ENCODE measurements at regions not wholly inside any gene's neighbourhood (a gene's known extent, or its start where the extent isn't known, plus 50 kb on each side); places are given as distances from the start of the nearest gene placed in this dataset.

GRCh38 chr6:77145244-77145643 is 318.0 kb downstream of the HTR1B start:
- Histone ChIP-seq H3K4me2 (ENCODE audit: low read length) (no peak overlapping the region), H3K27ac (ENCODE audit: low read length) (no peak overlapping the region), H2AFZ (ENCODE audit: low read depth, low read length) (no peak overlapping the region), H3K4me1 (ENCODE audit: low read length) (no peaks in the 10 kb centered on the region), H3K9ac (ENCODE audit: low read length) (no peak overlapping the region), H3K79me2 (ENCODE audit: low read length) (no peaks in the 10 kb centered on the region), H3K4me3 (ENCODE audit: low read length) (no peak overlapping the region), H3K36me3 (replicated peaks; ENCODE audit: low read depth, low read length) (no peaks in the 10 kb centered on the region), H3K27me3 (ENCODE audit: low read depth, low read length) (no peaks in the 10 kb centered on the region), H4K20me1 (ENCODE audit: insufficient read depth, low read length) (no peaks in the 10 kb centered on the region), H3K9me3 (ENCODE audit: insufficient read depth, low read length) (no peaks in the 10 kb centered on the region)
- TF ChIP-seq EZH2phosphoT487 (IDR thresholded peaks at IDR 0.05; ENCODE audit: low read depth) (no peak), CTCF (IDR thresholded peaks at IDR 0.05; ENCODE audit: low read depth, low read length) (no peak)

- H3K9ac ChIP-seq (ENCODE audit: low read length): no peak overlapping the region
- H3K36me3 ChIP-seq (replicated peaks; ENCODE audit: low read depth, low read length): no peaks in the 10 kb centered on the region
- no peaks in the 10 kb centered on the region for H4K20me1 ChIP-seq (ENCODE audit: insufficient read depth, low read length)
- H2AFZ ChIP-seq (ENCODE audit: low read depth, low read length): no peak overlapping the region
- TF ChIP-seq CTCF (IDR thresholded peaks at IDR 0.05; ENCODE audit: low read depth, low read length) (no peak), EZH2phosphoT487 (IDR thresholded peaks at IDR 0.05; ENCODE audit: low read depth) (no peak)
- no peaks in the 10 kb centered on the region for H3K9me3 ChIP-seq (ENCODE audit: insufficient read depth, low read length)
- H3K4me2 ChIP-seq (ENCODE audit: low read length): no peak overlapping the region
- H3K79me2 ChIP-seq (ENCODE audit: low read length): no peaks in the 10 kb centered on the region
- no peaks in the 10 kb centered on the region for H3K27me3 ChIP-seq (ENCODE audit: low read depth, low read length)
- no peak overlapping the region for H3K4me3 ChIP-seq (ENCODE audit: low read length)
- H3K4me1 ChIP-seq (ENCODE audit: low read length): no peaks in the 10 kb centered on the region
- no peak overlapping the region for H3K27ac ChIP-seq (ENCODE audit: low read length)
Observed at GRCh38 chr6:77143659-77144447, 319.4 kb downstream of the HTR1B start.

GRCh38 chr6:77136086-77136485 is 327.2 kb downstream of the HTR1B start:
- Histone ChIP-seq H3K4me3 (ENCODE audit: low read length) (no peak overlapping the region), H3K9ac (ENCODE audit: low read length) (no peak overlapping the region), H2AFZ (ENCODE audit: low read depth, low read length) (no peak overlapping the region), H3K36me3 (replicated peaks; ENCODE audit: low read depth, low read length) (no peaks in the 10 kb centered on the region), H3K4me1 (ENCODE audit: low read length) (peaks cover 4% of the 10 kb centered on the region; the same call in 1 of the 2 replicates), H4K20me1 (ENCODE audit: insufficient read depth, low read length) (no peaks in the 10 kb centered on the region), H3K27ac (ENCODE audit: low read length) (no peak overlapping the region), H3K79me2 (ENCODE audit: low read length) (no peaks in the 10 kb centered on the region), H3K4me2 (ENCODE audit: low read length) (no peak overlapping the region), H3K9me3 (ENCODE audit: insufficient read depth, low read length) (no peaks in the 10 kb centered on the region), H3K27me3 (ENCODE audit: low read depth, low read length) (no peaks in the 10 kb centered on the region)
- TF ChIP-seq EZH2phosphoT487 (IDR thresholded peaks at IDR 0.05; ENCODE audit: low read depth) (no peak), CTCF (IDR thresholded peaks at IDR 0.05; ENCODE audit: low read depth, low read length) (no peak)

- Histone ChIP-seq H3K4me2 (ENCODE audit: low read length) (no peak overlapping the region), H4K20me1 (ENCODE audit: insufficient read depth, low read length) (no peaks in the 10 kb centered on the region), H2AFZ (ENCODE audit: low read depth, low read length) (no peak overlapping the region), H3K4me3 (ENCODE audit: low read length) (no peak overlapping the region), H3K9me3 (ENCODE audit: insufficient read depth, low read length) (no peaks in the 10 kb centered on the region), H3K9ac (ENCODE audit: low read length) (no peak overlapping the region), H3K4me1 (ENCODE audit: low read length) (peaks cover 4% of the 10 kb centered on the region; the same call in 1 of the 2 replicates), H3K36me3 (replicated peaks; ENCODE audit: low read depth, low read length) (no peaks in the 10 kb centered on the region), H3K79me2 (ENCODE audit: low read length) (no peaks in the 10 kb centered on the region), H3K27ac (ENCODE audit: low read length) (no peak overlapping the region), H3K27me3 (ENCODE audit: low read depth, low read length) (no peaks in the 10 kb centered on the region)
- no peak for TF ChIP-seq EZH2phosphoT487 (IDR thresholded peaks at IDR 0.05; ENCODE audit: low read depth)
- no peak for TF ChIP-seq CTCF (IDR thresholded peaks at IDR 0.05; ENCODE audit: low read depth, low read length)
Observed at GRCh38 chr6:77133031-77133430, 330.3 kb downstream of the HTR1B start.

Data from OCI-LY3 (cell line).